Breast epithelium (tissue), 4 donors: ENCODE measurements at regions not wholly inside any gene's neighbourhood (a gene's known extent, or its start where the extent isn't known, plus 50 kb on each side); places are given as distances from the start of the nearest gene placed in this dataset.

Experiments
- DNase-seq, 2 donors: peaks; one replicate each; pipeline ENCODE4 v3.0.0-alpha.2; 2019; ENCODE audit warnings: low spot score in 2 of 2
- H3K27ac ChIP-seq, 2 donors: fragments of 200-600 bp; sonication (generic) in 1 of 2; one replicate each; pipeline ENCODE4 v1.5.1; 2016 to 2019; ENCODE audit warnings: mild to moderate bottlenecking in 1 of 2
- H3K27me3 ChIP-seq, 2 donors: fragments of 200-600 bp; sonication (generic) in 1 of 2; one replicate each; pipeline versions ENCODE4 v1.5.1 to v1.6.0; 2017 to 2019; ENCODE audit warnings: control low read depth in 1 of 2, mild to moderate bottlenecking in 1 of 2
- H3K36me3 ChIP-seq: fragments of 200-600 bp; one replicate; pipeline ENCODE4 v1.5.1; 2019
- H3K4me1 ChIP-seq, 2 donors: fragments of 200-600 bp; sonication (generic); one replicate each; pipeline ENCODE4 v1.5.1; 2016 to 2019; ENCODE audit warnings: control low read depth in 1 of 2
- H3K4me3 ChIP-seq, 3 donors: fragments of 200-600 bp; sonication (generic); 1 replicate in 2 of 3; 2 replicates in 1 of 3; pipeline ENCODE4 v1.5.1; 2016 to 2019; ENCODE audit warnings: mild to moderate bottlenecking in 3 of 3, moderate library complexity in 2 of 3
- H3K9me3 ChIP-seq, 2 donors: fragments of 200-600 bp; sonication (generic) in 1 of 2; one replicate each; pipeline ENCODE4 v1.5.1; 2016 to 2019; ENCODE audit warnings: control low read depth in 1 of 2
- CTCF ChIP-seq, 3 donors: fragments of 450-650 bp; IDR thresholded peaks; one replicate each; pipeline ENCODE4 v1.5.1; 2016 to 2017; ENCODE audit warnings: antibody characterized with exemption in 3 of 3, mild to moderate bottlenecking in 3 of 3, moderate library complexity in 3 of 3
- POLR2A ChIP-seq: fragments of 450-650 bp; IDR thresholded peaks from one replicate; pipeline ENCODE4 v1.6.1; 2016; ENCODE audit warnings: antibody characterized with exemption, mild to moderate bottlenecking, moderate library complexity
- POLR2AphosphoS5 ChIP-seq, 3 donors: sonication (generic); formaldehyde crosslinking; IDR thresholded peaks; one replicate each; pipeline ENCODE4 v1.6.1; 2017; ENCODE audit warnings: antibody characterized with exemption in 3 of 3
- intact Hi-C: fragments of 100-400 bp; cut with DNase I; formaldehyde crosslinking; loops from one replicate; pipeline ENCODE4 v1.15.1; 2023; ENCODE audit warnings: low total_unique reads

DNA sequence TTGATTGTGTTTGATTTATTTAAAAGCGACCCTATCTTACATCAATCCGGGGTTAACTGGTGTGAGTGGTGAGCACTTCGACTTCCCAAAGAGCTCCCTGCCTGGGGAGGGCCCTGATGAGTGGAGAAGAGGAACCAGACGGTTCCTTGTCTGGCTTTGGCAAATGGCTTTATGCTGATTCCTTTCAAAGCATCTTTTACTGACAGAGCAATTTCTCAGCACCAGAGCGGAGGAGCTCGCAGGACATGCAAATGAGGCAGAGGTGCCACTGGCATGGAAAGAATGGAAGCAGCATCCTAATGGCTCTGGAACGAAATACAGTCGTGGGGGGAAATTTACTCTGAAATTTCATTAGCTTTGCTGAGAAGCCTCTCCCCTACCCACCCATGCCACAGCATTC, 410.9 kb upstream of the B3GAT1 start:
- no peak for TF ChIP-seq POLR2AphosphoS5 (IDR thresholded peaks at IDR 0.05)
- no peak for TF ChIP-seq CTCF (IDR thresholded peaks at IDR 0.05)
- no peak for TF ChIP-seq POLR2A
- H3K27ac ChIP-seq = no peak overlapping the region
- H3K27me3 ChIP-seq = no peaks in the 10 kb centered on the region
- no peaks in the 10 kb centered on the region for H3K36me3 ChIP-seq
- DNase-seq = no peak
- H3K4me3 ChIP-seq = no peak overlapping the region
- intact Hi-C loops = no loop called here
- no peaks in the 10 kb centered on the region for H3K4me1 ChIP-seq
- no peaks in the 10 kb centered on the region for H3K9me3 ChIP-seq

DNA sequence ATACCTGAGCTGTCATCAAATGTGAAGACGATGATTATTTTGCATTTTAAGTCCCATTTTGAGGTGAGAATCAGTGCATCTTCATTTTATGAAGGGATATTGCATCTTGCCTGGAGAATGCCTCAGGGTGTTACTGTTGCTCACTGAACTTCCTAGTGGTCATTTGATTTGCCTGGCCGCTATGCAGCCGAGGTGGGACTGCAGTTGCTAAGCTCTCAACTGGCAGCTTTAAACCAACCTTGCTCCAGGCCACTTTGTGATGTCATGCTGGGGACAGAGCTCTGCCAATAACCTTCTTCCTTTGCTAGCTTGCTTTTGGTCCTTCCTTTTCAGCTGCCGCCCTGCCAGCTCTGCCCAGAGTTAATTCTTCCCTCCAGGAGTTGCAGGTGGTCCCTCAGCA, 409.4 kb upstream of the B3GAT1 start:
- DNase-seq = no peak
- Histone ChIP-seq H3K27ac (no peak overlapping the region), H3K4me1 (no peaks in the 10 kb centered on the region), H3K36me3 (no peaks in the 10 kb centered on the region), H3K4me3 (no peak overlapping the region), H3K27me3 (no peaks in the 10 kb centered on the region), H3K9me3 (no peaks in the 10 kb centered on the region)
- TF ChIP-seq POLR2AphosphoS5 (IDR thresholded peaks at IDR 0.05) = no peak
- no peak for TF ChIP-seq CTCF (IDR thresholded peaks at IDR 0.05)
- TF ChIP-seq POLR2A = no peak
- intact Hi-C loops = no loop called here

- Histone ChIP-seq H3K27me3 (no peaks in the 10 kb centered on the region), H3K9me3 (no peaks in the 10 kb centered on the region), H3K27ac (no peak overlapping the region), H3K4me1 (no peaks in the 10 kb centered on the region), H3K36me3 (no peaks in the 10 kb centered on the region), H3K4me3 (no peak overlapping the region)
- no peak for DNase-seq
- intact Hi-C loops = no loop called here
- TF ChIP-seq POLR2AphosphoS5 (IDR thresholded peaks at IDR 0.05) (no peak), CTCF (IDR thresholded peaks at IDR 0.05) (no peak), POLR2A (no peak)
These were observed 407.0 kb upstream of the B3GAT1 start for GRCh38 chr11:134819041-134819440.

GRCh38 chr11:134818516-134818915, 406.5 kb upstream of the B3GAT1 start:
- Histone ChIP-seq H3K4me1 (no peaks in the 10 kb centered on the region), H3K27me3 (no peaks in the 10 kb centered on the region), H3K9me3 (no peaks in the 10 kb centered on the region), H3K27ac (no peak overlapping the region), H3K4me3 (no peak overlapping the region), H3K36me3 (no peaks in the 10 kb centered on the region)
- no peak for TF ChIP-seq POLR2A
- no peak for DNase-seq
- intact Hi-C loops = no loop called here

DNA sequence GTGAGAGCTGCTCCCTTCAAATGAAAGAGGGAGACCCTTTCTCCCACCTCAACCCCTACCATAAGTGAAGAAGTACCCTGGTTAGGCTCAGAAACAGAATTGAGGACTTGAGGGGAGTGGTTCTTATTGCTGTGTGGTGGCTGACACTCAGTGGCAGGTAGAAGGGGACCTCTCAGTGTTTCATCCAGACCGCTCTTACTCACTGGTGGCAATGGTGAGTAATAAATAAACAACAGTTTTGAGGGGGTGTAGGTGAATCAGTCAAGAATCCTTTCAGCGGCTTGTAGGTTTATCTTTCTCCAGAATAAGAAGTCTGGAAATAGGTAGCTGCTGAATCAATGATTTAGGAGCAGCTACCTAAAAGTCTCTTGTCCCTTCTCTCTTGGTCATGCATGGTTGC, 403.4 kb upstream of the B3GAT1 start:
- TF ChIP-seq POLR2AphosphoS5 (IDR thresholded peaks at IDR 0.05) = no peak
- no peak for TF ChIP-seq POLR2A
- TF ChIP-seq CTCF (IDR thresholded peaks at IDR 0.05) = no peak
- Histone ChIP-seq H3K27me3 (no peaks in the 10 kb centered on the region), H3K27ac (no peak overlapping the region), H3K4me3 (no peak overlapping the region), H3K36me3 (no peaks in the 10 kb centered on the region), H3K4me1 (no peaks in the 10 kb centered on the region), H3K9me3 (no peaks in the 10 kb centered on the region)
- DNase-seq = no peak
- intact Hi-C loops = no loop called here

DNA sequence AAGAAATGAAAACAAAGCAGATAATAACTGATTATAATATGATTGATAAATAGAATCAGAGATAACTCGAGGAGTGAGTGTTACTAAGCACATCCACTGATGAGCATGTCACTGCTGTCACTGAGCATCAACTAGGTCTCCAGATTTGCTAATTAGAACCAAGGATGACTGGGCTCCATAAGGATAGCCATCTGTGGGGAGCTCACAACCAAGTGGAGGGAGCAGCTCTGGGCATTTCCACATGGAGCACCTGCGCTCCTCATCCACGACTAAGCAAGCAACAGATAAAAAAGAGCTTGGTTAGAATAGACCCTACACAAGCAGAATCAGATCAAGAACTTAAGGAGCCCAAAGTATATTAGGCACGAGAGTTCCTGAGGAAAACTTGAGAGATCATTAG, 396.0 kb upstream of the B3GAT1 start:
- Histone ChIP-seq H3K9me3 (no peaks in the 10 kb centered on the region), H3K4me3 (no peak overlapping the region), H3K36me3 (no peaks in the 10 kb centered on the region), H3K27me3 (peaks cover 0 to 7% of the 10 kb centered on the region in 2 donors), H3K4me1 (no peaks in the 10 kb centered on the region), H3K27ac (no peak overlapping the region)
- intact Hi-C loops = no loop called here
- DNase-seq = no peak
- TF ChIP-seq POLR2AphosphoS5 (IDR thresholded peaks at IDR 0.05) = no peak
- no peak for TF ChIP-seq CTCF (IDR thresholded peaks at IDR 0.05)
- TF ChIP-seq POLR2A = no peak
